Endothelial cell of umbilical vein (primary cell): ENCODE measurements at regions not wholly inside any gene's neighbourhood (a gene's known extent, or its start where the extent isn't known, plus 50 kb on each side); places are given as distances from the start of the nearest gene placed in this dataset.

ENCODE experiments used
- POLR2A ChIP-seq: IDR thresholded peaks from 2 replicates; pipeline ENCODE4 v1.6.1; 2012; ENCODE audit warnings: low read depth, mild to moderate bottlenecking, control low read depth, low read length
- TF ChIP-seq, protein P1 (sequence below), 2 donors: IDR thresholded peaks; 1 replicate in 1 of 2; 2 replicates in 1 of 2; pipeline ENCODE4 v1.5.1; 2011; ENCODE audit warnings: low read length in 2 of 2, mild to moderate bottlenecking in 2 of 2, moderate library complexity in 2 of 2, control low read depth in 1 of 2, inconsistent platforms in 1 of 2, low read depth in 1 of 2; ENCODE audit not compliant: insufficient read depth in 1 of 2; ENCODE audit errors: extremely low read depth in 1 of 2
- TF ChIP-seq, protein P2 (sequence below): IDR thresholded peaks from 2 replicates; pipeline ENCODE4 v1.6.1; 2011; ENCODE audit not compliant: insufficient read depth, insufficient read length

DNA sequence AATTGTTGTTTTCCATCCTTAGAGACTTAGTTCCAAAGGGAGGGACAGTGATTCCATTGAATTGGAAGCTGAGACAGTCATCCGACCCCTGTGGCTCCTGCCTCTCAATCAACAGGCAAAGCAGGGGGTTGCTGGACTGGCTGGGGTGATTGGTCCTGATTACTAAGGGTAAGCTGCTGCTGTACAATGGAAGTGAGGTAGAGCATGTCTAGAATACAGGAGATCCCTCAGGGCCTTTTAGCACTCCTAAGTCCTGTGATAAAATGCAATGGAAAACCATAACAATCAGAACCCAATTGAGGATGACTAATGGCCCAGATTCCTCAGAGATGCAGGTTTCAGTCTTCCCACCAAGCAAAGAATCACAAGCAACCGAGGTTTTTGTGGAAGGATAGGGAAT lies 127.6 kb downstream of the AASDH start:
- TF ChIP-seq, protein P1, sequence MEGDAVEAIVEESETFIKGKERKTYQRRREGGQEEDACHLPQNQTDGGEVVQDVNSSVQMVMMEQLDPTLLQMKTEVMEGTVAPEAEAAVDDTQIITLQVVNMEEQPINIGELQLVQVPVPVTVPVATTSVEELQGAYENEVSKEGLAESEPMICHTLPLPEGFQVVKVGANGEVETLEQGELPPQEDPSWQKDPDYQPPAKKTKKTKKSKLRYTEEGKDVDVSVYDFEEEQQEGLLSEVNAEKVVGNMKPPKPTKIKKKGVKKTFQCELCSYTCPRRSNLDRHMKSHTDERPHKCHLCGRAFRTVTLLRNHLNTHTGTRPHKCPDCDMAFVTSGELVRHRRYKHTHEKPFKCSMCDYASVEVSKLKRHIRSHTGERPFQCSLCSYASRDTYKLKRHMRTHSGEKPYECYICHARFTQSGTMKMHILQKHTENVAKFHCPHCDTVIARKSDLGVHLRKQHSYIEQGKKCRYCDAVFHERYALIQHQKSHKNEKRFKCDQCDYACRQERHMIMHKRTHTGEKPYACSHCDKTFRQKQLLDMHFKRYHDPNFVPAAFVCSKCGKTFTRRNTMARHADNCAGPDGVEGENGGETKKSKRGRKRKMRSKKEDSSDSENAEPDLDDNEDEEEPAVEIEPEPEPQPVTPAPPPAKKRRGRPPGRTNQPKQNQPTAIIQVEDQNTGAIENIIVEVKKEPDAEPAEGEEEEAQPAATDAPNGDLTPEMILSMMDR (IDR thresholded peaks at IDR 0.05; ENCODE audit: extremely low read depth in 1 of 2, insufficient read depth in 1 of 2, low read depth in 1 of 2, low read length in 2 of 2) = no peak
- TF ChIP-seq POLR2A = no peak
- TF ChIP-seq, protein P2, sequence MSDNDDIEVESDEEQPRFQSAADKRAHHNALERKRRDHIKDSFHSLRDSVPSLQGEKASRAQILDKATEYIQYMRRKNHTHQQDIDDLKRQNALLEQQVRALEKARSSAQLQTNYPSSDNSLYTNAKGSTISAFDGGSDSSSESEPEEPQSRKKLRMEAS = no peak
